ENCODE measurements at regions not wholly inside any gene's neighbourhood (a gene's known extent, or its start where the extent isn't known, plus 50 kb on each side); places are given as distances from the start of the nearest gene placed in this dataset.

- H3K4me1 ChIP-seq (ENCODE audit: insufficient read depth, low read length): no peaks in the 10 kb centered on the region; the same call in 1 of the 2 replicates
- H3K79me2 ChIP-seq (ENCODE audit: insufficient read depth, low read length): no peaks in the 10 kb centered on the region
- H3K4me1 Mint-ChIP-seq: no peaks in the 10 kb centered on the region; a peak in 1 of 4 replicates
- H2AFZ ChIP-seq (ENCODE audit: low read length): no peak overlapping the region
- no peaks in the 10 kb centered on the region for H3K27me3 Mint-ChIP-seq (ENCODE audit: low read depth)
- no peak overlapping the region for H3K4me2 ChIP-seq (ENCODE audit: insufficient read depth, insufficient read length, low read length)
- H3K79me1 ChIP-seq (ENCODE audit: insufficient read depth, low read depth, low read length, poor library complexity, severe bottlenecking): no peaks in the 10 kb centered on the region
- H3K23ac ChIP-seq (ENCODE audit: insufficient read length, low read depth, low read length): no peak overlapping the region
- WGBS (ENCODE audit: extremely low coverage, insufficient read length, low lambda C conversion rate): no CpG with 5 or more reads among the region's 1 CpG
- no peak overlapping the region for H3K27ac ChIP-seq (ENCODE audit: insufficient read length, low read depth, low read length)
- no peak overlapping the region for H2BK5ac ChIP-seq (ENCODE audit: insufficient read length, low read length)
- H4K8ac ChIP-seq (replicated peaks; ENCODE audit: insufficient read length, low read depth, low read length): no peak overlapping the region
- H3K27me3 ChIP-seq (ENCODE audit: insufficient read depth, low read length): no peaks in the 10 kb centered on the region
- H2BK120ac ChIP-seq (ENCODE audit: low read depth, low read length, poor library complexity, severe bottlenecking): no peak overlapping the region
- H4K5ac ChIP-seq (ENCODE audit: insufficient read length, low read depth, low read length): no peak overlapping the region
- no peak overlapping the region for H4K91ac ChIP-seq (ENCODE audit: insufficient read length, low read depth, low read length)
- H3T11ph ChIP-seq (ENCODE audit: low read length): no peak overlapping the region
- no peak overlapping the region for H2AK5ac ChIP-seq (ENCODE audit: insufficient read length, low read length)
- H2BK15ac ChIP-seq (ENCODE audit: low read depth, low read length): no peak overlapping the region
- H2BK12ac ChIP-seq (ENCODE audit: insufficient read length, low read depth, low read length): no peak overlapping the region
- no peak for DNase-seq
- no peak overlapping the region for H3K9ac ChIP-seq (ENCODE audit: extremely low read depth, insufficient read length, low read length)
- no peak overlapping the region for H3K18ac ChIP-seq (ENCODE audit: insufficient read length, low read depth, low read length)
- H2BK20ac ChIP-seq (ENCODE audit: low read depth, low read length, poor library complexity, severe bottlenecking): no peak overlapping the region
- H3K27ac Mint-ChIP-seq: no peak overlapping the region
- no peaks in the 10 kb centered on the region for H3K23me2 ChIP-seq (ENCODE audit: insufficient read length, low read depth, low read length, poor library complexity, severe bottlenecking)
- H3K9me3 ChIP-seq (ENCODE audit: control insufficient read depth, low read depth, low read length): no peaks in the 10 kb centered on the region
- TF ChIP-seq, protein P1, sequence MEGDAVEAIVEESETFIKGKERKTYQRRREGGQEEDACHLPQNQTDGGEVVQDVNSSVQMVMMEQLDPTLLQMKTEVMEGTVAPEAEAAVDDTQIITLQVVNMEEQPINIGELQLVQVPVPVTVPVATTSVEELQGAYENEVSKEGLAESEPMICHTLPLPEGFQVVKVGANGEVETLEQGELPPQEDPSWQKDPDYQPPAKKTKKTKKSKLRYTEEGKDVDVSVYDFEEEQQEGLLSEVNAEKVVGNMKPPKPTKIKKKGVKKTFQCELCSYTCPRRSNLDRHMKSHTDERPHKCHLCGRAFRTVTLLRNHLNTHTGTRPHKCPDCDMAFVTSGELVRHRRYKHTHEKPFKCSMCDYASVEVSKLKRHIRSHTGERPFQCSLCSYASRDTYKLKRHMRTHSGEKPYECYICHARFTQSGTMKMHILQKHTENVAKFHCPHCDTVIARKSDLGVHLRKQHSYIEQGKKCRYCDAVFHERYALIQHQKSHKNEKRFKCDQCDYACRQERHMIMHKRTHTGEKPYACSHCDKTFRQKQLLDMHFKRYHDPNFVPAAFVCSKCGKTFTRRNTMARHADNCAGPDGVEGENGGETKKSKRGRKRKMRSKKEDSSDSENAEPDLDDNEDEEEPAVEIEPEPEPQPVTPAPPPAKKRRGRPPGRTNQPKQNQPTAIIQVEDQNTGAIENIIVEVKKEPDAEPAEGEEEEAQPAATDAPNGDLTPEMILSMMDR (conservative IDR thresholded peaks at IDR 0.05): no peak
- no peak overlapping the region for H3K14ac ChIP-seq (ENCODE audit: insufficient read depth, low read length)
- H3K4me3 Mint-ChIP-seq: no peak overlapping the region
- no peak overlapping the region for H3K56ac ChIP-seq (ENCODE audit: insufficient read length, low read depth, low read length)
- no peak overlapping the region for H3K4ac ChIP-seq (ENCODE audit: low read depth, low read length)
- H4K20me1 ChIP-seq (ENCODE audit: control insufficient read depth, insufficient read depth, insufficient read length): no peaks in the 10 kb centered on the region
- no peaks in the 10 kb centered on the region for H3K9me3 Mint-ChIP-seq
- no peaks in the 10 kb centered on the region for H3K36me3 Mint-ChIP-seq (ENCODE audit: insufficient read depth in 1 of 3, low read depth in 3 of 3)
These were observed 650.0 kb downstream of the DIAPH3 start for GRCh38 chr13:59513686-59514085.
